B cell (primary cell): ENCODE measurements at regions not wholly inside any gene's neighbourhood (a gene's known extent, or its start where the extent isn't known, plus 50 kb on each side); places are given as distances from the start of the nearest gene placed in this dataset.

Experiments
- ATAC-seq: fragments of 200-7000 bp; cut with Tn5 transposase; one replicate; pipeline ENCODE4 v1.10.0; 2021; ENCODE audit warnings: low read depth, mild to moderate bottlenecking, moderate number of reproducible peaks, moderate library complexity
- CTCF ChIA-PET: fragments of 350-600 bp; sonication (Branson Sonifier 250); formaldehyde crosslinking; loops from one replicate; lab custom pipeline; 2021; ENCODE audit warnings: antibody characterized with exemption, inconsistent platforms; lab: Charles Lee
- POLR2A ChIA-PET: fragments of 350-600 bp; sonication (Branson Sonifier 250); formaldehyde crosslinking; loops from one replicate; lab custom pipeline; 2021; ENCODE audit warnings: antibody characterized with exemption; lab: Charles Lee
- DNase-seq: peaks from one replicate; pipeline ENCODE4 v3.0.0; 2013
- H2AFZ ChIP-seq: 2 replicates; pipeline ENCODE4 v1.6.1; 2012; ENCODE audit warnings: mild to moderate bottlenecking, low read depth, low read length; ENCODE audit not compliant: insufficient read depth, poor library complexity, severe bottlenecking
- H3K27ac ChIP-seq, 2 donors: 1 replicate in 1 of 2; 2 replicates in 1 of 2; pipeline ENCODE4 v1.5.1; 2012 to 2013; ENCODE audit warnings: low read length in 2 of 2, mild to moderate bottlenecking in 2 of 2, moderate library complexity in 1 of 2
- H3K27me3 ChIP-seq, 4 experiments: fragments of 200-600 bp in 1 of 4; sonication (generic) in 1 of 4; replicated peaks in 1 of 4; 1 replicate in 2 of 4; 2 replicates in 2 of 4; pipeline versions ENCODE4 v1.6.1 to v1.7.0; 2013 to 2016; ENCODE audit warnings: low read length in 3 of 4, mild to moderate bottlenecking in 2 of 4, mixed read lengths in 1 of 4, moderate library complexity in 1 of 4; ENCODE audit not compliant: insufficient read depth in 4 of 4, control insufficient read depth in 3 of 4; ENCODE audit errors: control extremely low read depth in 1 of 4
- H3K36me3 ChIP-seq, 2 experiments: replicated peaks in 1 of 2; 1 replicate in 1 of 2; 2 replicates in 1 of 2; pipeline versions ENCODE4 v1.6.1 to v1.7.1; 2013; ENCODE audit warnings: low read length in 1 of 2; ENCODE audit not compliant: insufficient read depth in 2 of 2, control insufficient read depth in 1 of 2; ENCODE audit errors: control extremely low read depth in 1 of 2, extremely low read depth in 1 of 2
- H3K4me1 ChIP-seq, 2 donors: fragments of 200-600 bp in 1 of 2; sonication (generic) in 1 of 2; 1 replicate in 1 of 2; 2 replicates in 1 of 2; pipeline versions ENCODE4 v1.5.1 to v1.6.1; 2013 to 2017; ENCODE audit warnings: low read length in 2 of 2; ENCODE audit not compliant: control insufficient read depth in 2 of 2, insufficient read depth in 2 of 2
- H3K4me2 ChIP-seq: replicated peaks from 2 replicates; pipeline ENCODE3; 2012; ENCODE audit warnings: mild to moderate bottlenecking, low read depth, low read length; ENCODE audit not compliant: poor library complexity, severe bottlenecking
- H3K4me3 ChIP-seq, 5 experiments: fragments of 200-600 bp in 1 of 5; sonication (generic) in 1 of 5; 1 replicate in 3 of 5; 2 replicates in 2 of 5; pipeline versions ENCODE4 v1.5.1 to v1.7.0; 2011 to 2016; ENCODE audit warnings: low read length in 4 of 5, mild to moderate bottlenecking in 4 of 5, low read depth in 2 of 5, control low read depth in 1 of 5, moderate library complexity in 1 of 5; ENCODE audit not compliant: insufficient read depth in 1 of 5; ENCODE audit errors: control extremely low read depth in 1 of 5, extremely low read depth in 1 of 5
- H3K79me2 ChIP-seq: fragments of 200-600 bp; sonication (generic); one replicate; pipeline ENCODE4 v1.6.0; 2016; ENCODE audit warnings: low read length; ENCODE audit not compliant: control insufficient read depth, insufficient read depth
- H3K9ac ChIP-seq: fragments of 200-600 bp; sonication (generic); 2 replicates; pipeline ENCODE4 v1.6.1; 2017; ENCODE audit warnings: mild to moderate bottlenecking, low read length, moderate library complexity
- H3K9me3 ChIP-seq, 3 donors: one replicate each; pipeline versions ENCODE4 v1.6.1 to v1.7.1; 2013; ENCODE audit warnings: low read length in 2 of 3; ENCODE audit not compliant: control insufficient read depth in 2 of 3, insufficient read depth in 1 of 3; ENCODE audit errors: control extremely low read depth in 1 of 3
- H4K20me1 ChIP-seq: 2 replicates; pipeline ENCODE4 v1.6.0; 2012; ENCODE audit warnings: mild to moderate bottlenecking, low read length; ENCODE audit not compliant: insufficient read depth, control insufficient read depth, poor library complexity, severe bottlenecking
- H3K27ac Mint-ChIP-seq: one replicate; pipeline ENCODE4 v1.8.0; 2021; ENCODE audit warnings: mixed read lengths
- H3K27me3 Mint-ChIP-seq: one replicate; pipeline ENCODE4 v1.8.0; 2021; ENCODE audit warnings: mixed read lengths
- H3K4me1 Mint-ChIP-seq: one replicate; pipeline ENCODE4 v1.8.0; 2021; ENCODE audit warnings: mixed read lengths
- H3K4me3 Mint-ChIP-seq: one replicate; pipeline ENCODE4 v1.8.0; 2021; ENCODE audit warnings: mixed read lengths
- H3K9me3 Mint-ChIP-seq: one replicate; pipeline ENCODE4 v1.8.0; 2022; ENCODE audit warnings: mixed read lengths; ENCODE audit not compliant: insufficient read depth
- EZH2 ChIP-seq: IDR thresholded peaks from 2 replicates; pipeline ENCODE4 v1.6.1; 2012; ENCODE audit warnings: borderline replicate concordance, low read depth, mild to moderate bottlenecking, moderate library complexity, low read length; ENCODE audit not compliant: insufficient read depth, poor library complexity, severe bottlenecking
- WGBS: methylation state at CpG from one replicate; pipeline ENCODE4 v1.1.5; 2013; ENCODE audit warnings: missing lambda C conversion rate; ENCODE audit not compliant: insufficient coverage; 5-methylcytosine and 5-hydroxymethylcytosine counted together
- intact Hi-C: fragments of 100-400 bp; cut with micrococcal nuclease; formaldehyde crosslinking; loops from one replicate; pipeline ENCODE4 v1.10.0; 2022
- TF ChIP-seq, protein P1 (sequence below): fragments of 200-600 bp; IDR thresholded peaks from one replicate; pipeline ENCODE4 v1.8.0; 2022; ENCODE audit warnings: antibody characterized with exemption, mild to moderate bottlenecking

DNA sequence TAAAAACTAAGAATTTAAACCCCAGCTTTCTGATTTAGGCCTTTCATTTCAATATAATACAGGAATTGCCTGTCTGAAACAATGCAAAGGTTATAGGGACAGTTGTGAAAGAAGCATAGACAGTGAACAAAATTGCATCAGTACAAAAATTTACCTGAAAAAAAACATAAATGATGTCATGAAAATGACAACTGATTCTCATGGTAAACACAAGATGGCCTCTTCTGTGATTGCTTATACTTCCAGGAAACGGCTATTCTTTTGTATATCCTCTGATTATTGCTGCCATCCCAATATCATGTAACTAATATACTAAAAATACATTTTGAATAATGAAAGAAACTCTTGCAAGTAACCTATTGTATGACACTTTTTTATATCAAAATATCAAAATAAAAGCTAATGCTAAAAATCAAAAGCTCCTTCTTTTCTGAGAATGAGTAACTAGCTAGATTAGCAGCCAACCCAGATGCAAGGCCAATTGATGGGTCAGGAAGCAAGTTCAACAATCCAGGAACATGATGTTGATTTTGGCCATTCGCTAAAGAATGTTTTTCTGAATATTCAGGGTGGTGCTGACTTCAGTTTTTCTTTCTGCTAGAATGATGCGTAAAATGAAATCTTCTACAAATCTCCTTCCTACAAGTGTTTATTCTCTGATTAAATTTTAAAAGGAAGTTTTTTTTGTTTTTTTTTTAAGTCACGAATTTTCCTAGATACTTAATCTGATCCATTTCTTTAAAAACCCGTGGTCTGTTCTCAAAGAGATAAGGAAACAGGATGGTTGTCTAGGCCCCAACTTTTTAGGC is 83.6 kb downstream of the ALX1 start:
- Mint-ChIP-seq H3K4me3 (no peak overlapping the region), H3K9me3 (no peaks in the 10 kb centered on the region), H3K27ac (no peak overlapping the region), H3K4me1 (no peaks in the 10 kb centered on the region), H3K27me3 (no peaks in the 10 kb centered on the region)
- Histone ChIP-seq H2AFZ (no peak overlapping the region), H3K27me3 (no peaks in the 10 kb centered on the region), H3K4me2 (no peak overlapping the region), H4K20me1 (no peaks in the 10 kb centered on the region), H3K9me3 (no peaks in the 10 kb centered on the region), H3K36me3 (no peaks in the 10 kb centered on the region), H3K9ac (no peak overlapping the region), H3K79me2 (no peaks in the 10 kb centered on the region), H3K27ac (no peak overlapping the region), H3K4me1 (no peaks in the 10 kb centered on the region), H3K4me3 (no peak overlapping the region)
- ChIA-PET POLR2A (no interaction called here), CTCF (no interaction called here)
- DNase-seq (no peak), ATAC-seq (no peak)
- intact Hi-C loops = no loop called here
- WGBS = no CpG with 5 or more reads among the region's 5 CpGs
- TF ChIP-seq EZH2 = no peak
- TF ChIP-seq, protein P1, sequence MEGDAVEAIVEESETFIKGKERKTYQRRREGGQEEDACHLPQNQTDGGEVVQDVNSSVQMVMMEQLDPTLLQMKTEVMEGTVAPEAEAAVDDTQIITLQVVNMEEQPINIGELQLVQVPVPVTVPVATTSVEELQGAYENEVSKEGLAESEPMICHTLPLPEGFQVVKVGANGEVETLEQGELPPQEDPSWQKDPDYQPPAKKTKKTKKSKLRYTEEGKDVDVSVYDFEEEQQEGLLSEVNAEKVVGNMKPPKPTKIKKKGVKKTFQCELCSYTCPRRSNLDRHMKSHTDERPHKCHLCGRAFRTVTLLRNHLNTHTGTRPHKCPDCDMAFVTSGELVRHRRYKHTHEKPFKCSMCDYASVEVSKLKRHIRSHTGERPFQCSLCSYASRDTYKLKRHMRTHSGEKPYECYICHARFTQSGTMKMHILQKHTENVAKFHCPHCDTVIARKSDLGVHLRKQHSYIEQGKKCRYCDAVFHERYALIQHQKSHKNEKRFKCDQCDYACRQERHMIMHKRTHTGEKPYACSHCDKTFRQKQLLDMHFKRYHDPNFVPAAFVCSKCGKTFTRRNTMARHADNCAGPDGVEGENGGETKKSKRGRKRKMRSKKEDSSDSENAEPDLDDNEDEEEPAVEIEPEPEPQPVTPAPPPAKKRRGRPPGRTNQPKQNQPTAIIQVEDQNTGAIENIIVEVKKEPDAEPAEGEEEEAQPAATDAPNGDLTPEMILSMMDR = no peak

- H3K4me1 ChIP-seq = no peaks in the 10 kb centered on the region
- no peak overlapping the region for H3K4me3 ChIP-seq
- H3K9ac ChIP-seq = no peak overlapping the region
- intact Hi-C loops = no loop called here
- no peaks in the 10 kb centered on the region for H3K36me3 ChIP-seq
- no peak overlapping the region for H3K27ac ChIP-seq
- no peaks in the 10 kb centered on the region for H3K79me2 ChIP-seq
- Mint-ChIP-seq H3K4me1 (no peaks in the 10 kb centered on the region), H3K4me3 (no peak overlapping the region), H3K27me3 (no peaks in the 10 kb centered on the region), H3K27ac (no peak overlapping the region), H3K9me3 (no peaks in the 10 kb centered on the region)
- no peak overlapping the region for H3K4me2 ChIP-seq
- TF ChIP-seq EZH2 = no peak
- TF ChIP-seq, protein P1 = no peak
- ChIA-PET POLR2A (no interaction called here), CTCF (no interaction called here)
- no CpG with 5 or more reads among the region's 2 CpGs for WGBS
- H4K20me1 ChIP-seq = no peaks in the 10 kb centered on the region
- ATAC-seq (no peak), DNase-seq (no peak)
- H2AFZ ChIP-seq = no peak overlapping the region
- H3K27me3 ChIP-seq = no peaks in the 10 kb centered on the region
- no peaks in the 10 kb centered on the region for H3K9me3 ChIP-seq
These were observed 87.9 kb downstream of the ALX1 start for GRCh38 chr12:85367936-85368335.
